Esophagus squamous epithelium (tissue), 4 donors: ENCODE measurements at regions not wholly inside any gene's neighbourhood (a gene's known extent, or its start where the extent isn't known, plus 50 kb on each side); places are given as distances from the start of the nearest gene placed in this dataset.

ENCODE experiments used
- POLR2A ChIP-seq, 4 donors: fragments of 450-650 bp; IDR thresholded peaks; one replicate each; pipeline ENCODE4 v1.6.1; 2017; ENCODE audit warnings: antibody characterized with exemption in 4 of 4, mild to moderate bottlenecking in 4 of 4, moderate library complexity in 3 of 4
- TF ChIP-seq, protein P1 (sequence below), 6 experiments: fragments of 450-650 bp in 4 of 6; fragments of 200-600 bp in 2 of 6; sonication (generic) in 2 of 6; IDR thresholded peaks; one replicate each; pipeline ENCODE4 v1.5.1; 2016 to 2019; ENCODE audit warnings: antibody characterized with exemption in 6 of 6, mild to moderate bottlenecking in 4 of 6, moderate library complexity in 4 of 6

DNA sequence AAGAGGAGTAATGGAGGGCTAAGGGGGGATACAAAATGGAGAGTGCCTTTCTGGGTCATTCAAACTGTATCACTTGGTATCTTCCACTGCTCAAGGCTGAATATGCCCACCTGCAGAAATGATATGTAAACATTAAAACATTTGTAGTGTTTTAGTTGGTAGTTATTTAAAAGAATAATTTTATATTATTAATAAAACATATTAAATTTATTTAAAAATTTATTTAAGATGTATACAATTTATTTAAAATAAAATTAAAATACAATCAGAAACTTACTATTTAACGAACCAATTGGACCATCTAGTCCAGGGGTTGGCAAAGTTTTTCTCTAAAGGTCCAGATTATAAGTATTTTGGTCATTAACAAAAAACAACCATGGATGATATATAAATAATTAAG lies 308.5 kb downstream of the PLK2 start:
- TF ChIP-seq, protein P1, sequence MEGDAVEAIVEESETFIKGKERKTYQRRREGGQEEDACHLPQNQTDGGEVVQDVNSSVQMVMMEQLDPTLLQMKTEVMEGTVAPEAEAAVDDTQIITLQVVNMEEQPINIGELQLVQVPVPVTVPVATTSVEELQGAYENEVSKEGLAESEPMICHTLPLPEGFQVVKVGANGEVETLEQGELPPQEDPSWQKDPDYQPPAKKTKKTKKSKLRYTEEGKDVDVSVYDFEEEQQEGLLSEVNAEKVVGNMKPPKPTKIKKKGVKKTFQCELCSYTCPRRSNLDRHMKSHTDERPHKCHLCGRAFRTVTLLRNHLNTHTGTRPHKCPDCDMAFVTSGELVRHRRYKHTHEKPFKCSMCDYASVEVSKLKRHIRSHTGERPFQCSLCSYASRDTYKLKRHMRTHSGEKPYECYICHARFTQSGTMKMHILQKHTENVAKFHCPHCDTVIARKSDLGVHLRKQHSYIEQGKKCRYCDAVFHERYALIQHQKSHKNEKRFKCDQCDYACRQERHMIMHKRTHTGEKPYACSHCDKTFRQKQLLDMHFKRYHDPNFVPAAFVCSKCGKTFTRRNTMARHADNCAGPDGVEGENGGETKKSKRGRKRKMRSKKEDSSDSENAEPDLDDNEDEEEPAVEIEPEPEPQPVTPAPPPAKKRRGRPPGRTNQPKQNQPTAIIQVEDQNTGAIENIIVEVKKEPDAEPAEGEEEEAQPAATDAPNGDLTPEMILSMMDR (IDR thresholded peaks at IDR 0.05) = no peak
- TF ChIP-seq POLR2A (IDR thresholded peaks at IDR 0.05) = no peak
